Keratinocyte (primary cell): ENCODE measurements at regions not wholly inside any gene's neighbourhood (a gene's known extent, or its start where the extent isn't known, plus 50 kb on each side); places are given as distances from the start of the nearest gene placed in this dataset.

Experiments
- DNase-seq: peaks from one replicate; pipeline ENCODE4 v3.0.0-alpha.2; 2011; ENCODE audit warnings: low read depth, missing footprints, low spot score
- FAIRE-seq: peaks from 2 replicates; lab custom pipeline; 2011; peaks lifted over from hg19 to GRCh38; lab: Jason Lieb, UNC
- H2AFZ ChIP-seq: 2 replicates; pipeline ENCODE4 v1.6.0; 2012; ENCODE audit warnings: low read length, control low read depth, inconsistent platforms; ENCODE audit not compliant: control insufficient read depth
- H3K27ac ChIP-seq: 2 replicates; pipeline ENCODE4 v1.5.1; 2011; ENCODE audit warnings: low read length; ENCODE audit not compliant: control insufficient read depth, insufficient read depth
- H3K27me3 ChIP-seq: 3 replicates; pipeline ENCODE4 v1.6.0; 2011; ENCODE audit warnings: low read length; ENCODE audit not compliant: control insufficient read depth, insufficient read depth; ENCODE audit errors: extremely low read depth
- H3K36me3 ChIP-seq, 2 experiments: 2 replicates in 1 of 2; 3 replicates in 1 of 2; pipeline ENCODE4 v1.5.1; 2011; ENCODE audit warnings: low read length in 2 of 2, mild to moderate bottlenecking in 1 of 2; ENCODE audit not compliant: control insufficient read depth in 2 of 2, insufficient read depth in 2 of 2; ENCODE audit errors: extremely low read depth in 1 of 2
- H3K4me1 ChIP-seq: 3 replicates; pipeline ENCODE4 v1.5.1; 2011; ENCODE audit warnings: low read length; ENCODE audit not compliant: control insufficient read depth, insufficient read depth; ENCODE audit errors: extremely low read depth
- H3K4me2 ChIP-seq: 3 replicates; pipeline ENCODE4 v1.6.0; 2011; ENCODE audit warnings: low read depth, low read length; ENCODE audit not compliant: control insufficient read depth, insufficient read depth; ENCODE audit errors: extremely low read depth
- H3K4me3 ChIP-seq, 3 experiments: fragments of 200-600 bp in 1 of 3; sonication (generic) in 1 of 3; 2 replicates in 2 of 3; 3 replicates in 1 of 3; pipeline ENCODE4 v1.5.1; 2011 to 2016; ENCODE audit warnings: low read length in 3 of 3, mild to moderate bottlenecking in 3 of 3, control low read depth in 2 of 3, inconsistent platforms in 1 of 3, low read depth in 1 of 3, mixed read lengths in 1 of 3, mixed run types in 1 of 3, moderate library complexity in 1 of 3; ENCODE audit not compliant: control insufficient read depth in 2 of 3, insufficient read depth in 2 of 3; ENCODE audit errors: extremely low read depth in 1 of 3
- H3K79me2 ChIP-seq: 2 replicates; pipeline ENCODE4 v1.6.0; 2012; ENCODE audit warnings: low read length; ENCODE audit not compliant: control insufficient read depth, insufficient read depth
- H3K9ac ChIP-seq: 3 replicates; pipeline ENCODE4 v1.6.0; 2011; ENCODE audit warnings: low read length; ENCODE audit not compliant: control insufficient read depth, insufficient read depth; ENCODE audit errors: extremely low read depth
- H3K9me1 ChIP-seq: 3 replicates; pipeline ENCODE4 v1.6.0; 2011; ENCODE audit warnings: low read length; ENCODE audit not compliant: control insufficient read depth, insufficient read depth; ENCODE audit errors: extremely low read depth
- H3K9me3 ChIP-seq: 2 replicates; pipeline ENCODE4 v1.5.1; 2012; ENCODE audit warnings: low read depth, low read length; ENCODE audit not compliant: control insufficient read depth
- H4K20me1 ChIP-seq: 3 replicates; pipeline ENCODE4 v1.6.0; 2011; ENCODE audit warnings: low read length; ENCODE audit not compliant: control insufficient read depth, insufficient read depth; ENCODE audit errors: extremely low read depth
- EZH2 ChIP-seq: IDR thresholded peaks from one replicate; pipeline ENCODE4 v1.6.1; 2012; ENCODE audit warnings: inconsistent platforms, mild to moderate bottlenecking, low read length, moderate library complexity
- dilution Hi-C: fragments of 300-500 bp; cut with MboI; formaldehyde crosslinking; loops from one replicate; pipeline ENCODE4 v1.7.0; 2020; ENCODE audit warnings: low sequenced_read_pairs; ENCODE audit not compliant: extremely low pct_ligation_motif_present
- TF ChIP-seq, protein P1 (sequence below), 3 experiments: IDR thresholded peaks in 1 of 3; conservative IDR thresholded peaks in 1 of 3; optimal IDR thresholded peaks in 1 of 3; 2 replicates in 2 of 3; 3 replicates in 1 of 3; pipeline versions ENCODE3 to v1.5.1; 2011; ENCODE audit warnings: low read length in 3 of 3, mild to moderate bottlenecking in 3 of 3, moderate library complexity in 2 of 3, control low read depth in 1 of 3, inconsistent platforms in 1 of 3; ENCODE audit not compliant: insufficient read depth in 2 of 3; ENCODE audit errors: extremely low read depth in 1 of 3

DNA sequence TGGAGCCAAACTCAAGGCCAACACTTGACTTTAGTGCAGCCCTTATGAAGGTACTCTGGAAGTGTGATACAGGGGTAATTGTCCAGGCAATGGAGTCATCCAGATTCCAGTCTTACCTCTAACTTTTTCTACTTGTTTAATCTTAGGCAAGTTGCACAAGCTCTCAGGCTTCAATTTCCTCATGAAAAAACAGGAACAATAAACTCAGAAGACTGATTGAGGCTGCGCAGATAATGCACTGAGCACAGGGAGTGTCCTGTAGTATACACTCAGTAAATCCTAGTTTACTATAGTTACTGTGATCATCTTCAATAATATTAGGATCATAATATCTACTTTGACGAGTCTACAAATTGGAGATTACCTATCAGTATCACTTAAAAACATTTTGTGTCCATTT lies 127.5 kb upstream of the SMLR1 start:
- H3K9me3 ChIP-seq: no peaks in the 10 kb centered on the region
- no peak overlapping the region for H3K27ac ChIP-seq
- H3K36me3 ChIP-seq: no peaks in the 10 kb centered on the region
- DNase-seq (no peak), FAIRE-seq (no peak)
- no peaks in the 10 kb centered on the region for H3K27me3 ChIP-seq
- no peaks in the 10 kb centered on the region for H3K9me1 ChIP-seq
- H3K9ac ChIP-seq: no peak overlapping the region
- peaks cover 14% of the 10 kb centered on the region for H3K4me1 ChIP-seq
- no peaks in the 10 kb centered on the region for H4K20me1 ChIP-seq
- TF ChIP-seq EZH2: no peak
- TF ChIP-seq, protein P1, sequence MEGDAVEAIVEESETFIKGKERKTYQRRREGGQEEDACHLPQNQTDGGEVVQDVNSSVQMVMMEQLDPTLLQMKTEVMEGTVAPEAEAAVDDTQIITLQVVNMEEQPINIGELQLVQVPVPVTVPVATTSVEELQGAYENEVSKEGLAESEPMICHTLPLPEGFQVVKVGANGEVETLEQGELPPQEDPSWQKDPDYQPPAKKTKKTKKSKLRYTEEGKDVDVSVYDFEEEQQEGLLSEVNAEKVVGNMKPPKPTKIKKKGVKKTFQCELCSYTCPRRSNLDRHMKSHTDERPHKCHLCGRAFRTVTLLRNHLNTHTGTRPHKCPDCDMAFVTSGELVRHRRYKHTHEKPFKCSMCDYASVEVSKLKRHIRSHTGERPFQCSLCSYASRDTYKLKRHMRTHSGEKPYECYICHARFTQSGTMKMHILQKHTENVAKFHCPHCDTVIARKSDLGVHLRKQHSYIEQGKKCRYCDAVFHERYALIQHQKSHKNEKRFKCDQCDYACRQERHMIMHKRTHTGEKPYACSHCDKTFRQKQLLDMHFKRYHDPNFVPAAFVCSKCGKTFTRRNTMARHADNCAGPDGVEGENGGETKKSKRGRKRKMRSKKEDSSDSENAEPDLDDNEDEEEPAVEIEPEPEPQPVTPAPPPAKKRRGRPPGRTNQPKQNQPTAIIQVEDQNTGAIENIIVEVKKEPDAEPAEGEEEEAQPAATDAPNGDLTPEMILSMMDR (optimal IDR thresholded peaks at IDR 0.05 in 1 of 3, IDR thresholded peaks at IDR 0.05 in 1 of 3, conservative IDR thresholded peaks at IDR 0.05 in 1 of 3; ENCODE audit: extremely low read depth in 1 of 3, insufficient read depth in 2 of 3, low read length in 3 of 3): no peak
- H3K4me2 ChIP-seq: no peak overlapping the region
- dilution Hi-C loops: no loop called here
- H3K79me2 ChIP-seq: no peaks in the 10 kb centered on the region
- H2AFZ ChIP-seq: no peak overlapping the region
- H3K4me3 ChIP-seq: no peak overlapping the region

DNA sequence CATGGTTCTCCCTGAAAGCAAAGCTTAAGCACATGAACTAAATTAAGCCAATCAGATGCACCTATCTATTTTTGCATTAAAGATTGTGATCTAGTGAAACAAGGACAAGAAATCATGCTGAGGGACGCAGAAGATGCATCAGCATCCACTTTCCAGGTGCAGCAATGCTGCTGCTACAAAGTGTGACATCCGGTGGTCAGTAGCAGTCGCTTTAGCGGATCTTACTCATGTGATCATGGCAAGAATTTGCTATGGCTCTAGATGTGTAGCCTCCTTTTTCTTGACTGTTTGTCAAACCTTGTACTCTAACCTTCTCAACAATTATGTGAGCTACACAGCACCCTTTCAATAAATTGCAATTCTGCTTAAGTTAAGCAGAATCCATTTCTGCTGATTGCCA lies 126.8 kb upstream of the SMLR1 start:
- Histone ChIP-seq H3K9me1 (no peaks in the 10 kb centered on the region), H3K4me2 (no peak overlapping the region), H3K36me3 (no peaks in the 10 kb centered on the region), H3K9me3 (no peaks in the 10 kb centered on the region), H2AFZ (no peak overlapping the region), H3K27ac (no peak overlapping the region), H4K20me1 (no peaks in the 10 kb centered on the region), H3K79me2 (no peaks in the 10 kb centered on the region), H3K4me1 (peaks cover 14% of the 10 kb centered on the region), H3K27me3 (no peaks in the 10 kb centered on the region), H3K9ac (no peak overlapping the region), H3K4me3 (no peak overlapping the region)
- FAIRE-seq (no peak), DNase-seq (no peak)
- TF ChIP-seq EZH2: no peak
- TF ChIP-seq, protein P1 (optimal IDR thresholded peaks at IDR 0.05 in 1 of 3, IDR thresholded peaks at IDR 0.05 in 1 of 3, conservative IDR thresholded peaks at IDR 0.05 in 1 of 3; ENCODE audit: extremely low read depth in 1 of 3, insufficient read depth in 2 of 3, low read length in 3 of 3): peak in 1 of 3 experiments; percentile 26
- dilution Hi-C loops: no loop called here
